NOMO-1 (cell line): ENCODE measurements at regions not wholly inside any gene's neighbourhood (a gene's known extent, or its start where the extent isn't known, plus 50 kb on each side); places are given as distances from the start of the nearest gene placed in this dataset.
A peak's percentile ranks its signal among the peaks of the same experiment; 100 is the strongest.

Experiments used
- DNase-seq, 2 experiments: peaks; one replicate each; lab custom pipeline; 2025; ENCODE audit not compliant: unreplicated experiment in 2 of 2; lab: John Stamatoyannopoulos, UW

GRCh38 chr18:78722386-78722785 is 257.2 kb upstream of the SALL3 start:
- DNase-seq: no peak

- no peak for DNase-seq
These were observed 256.5 kb upstream of the SALL3 start for GRCh38 chr18:78722929-78723710.

- DNase-seq: no peak
These were observed 255.3 kb upstream of the SALL3 start for GRCh38 chr18:78724214-78724914.

DNA sequence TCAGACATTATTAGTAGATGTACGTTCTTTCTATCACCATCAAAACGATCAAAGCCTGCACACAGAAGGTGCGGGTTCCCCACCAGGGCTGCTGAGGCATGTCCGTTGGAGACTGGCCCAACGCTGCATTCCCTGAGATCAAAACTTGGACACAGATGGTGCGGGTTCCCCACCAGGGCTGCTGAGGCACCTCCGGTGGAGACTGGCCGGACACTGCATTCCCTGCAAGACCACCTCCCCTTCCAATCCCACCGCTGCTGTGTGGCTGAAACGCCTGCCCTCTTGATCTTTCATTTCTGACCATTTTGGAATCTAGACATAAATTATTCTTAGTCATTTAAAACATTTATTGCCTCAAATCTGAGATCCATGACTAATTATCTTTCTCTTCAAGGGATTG is 254.2 kb upstream of the SALL3 start:
- DNase-seq: no peak

- no peak for DNase-seq
These were observed 253.1 kb upstream of the SALL3 start for GRCh38 chr18:78726326-78727056.

GRCh38 chr18:78727057-78727739 is 252.4 kb upstream of the SALL3 start:
- no peak for DNase-seq

- DNase-seq: no peak
These were observed 251.5 kb upstream of the SALL3 start for GRCh38 chr18:78727877-78728783.

GRCh38 chr18:78728784-78729467 is 250.7 kb upstream of the SALL3 start:
- no peak for DNase-seq

DNA sequence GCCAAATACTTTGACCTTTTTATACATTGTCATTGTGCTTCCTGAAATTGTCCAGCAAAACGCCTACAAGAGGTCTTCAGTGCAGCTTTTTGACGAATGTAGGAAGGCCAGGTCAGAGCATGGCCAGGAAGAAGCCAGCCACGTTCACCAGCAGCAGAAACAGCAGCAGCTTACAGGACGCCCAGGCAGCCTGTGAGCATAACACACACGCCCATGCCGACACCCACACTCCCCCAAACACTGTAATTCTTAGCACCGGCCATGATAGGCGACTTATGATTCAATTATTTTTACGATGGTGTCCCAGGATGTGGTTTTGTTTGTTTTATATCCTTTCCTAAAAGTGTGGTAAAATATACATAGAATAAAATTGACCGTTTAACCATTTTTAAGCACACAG is 249.1 kb upstream of the SALL3 start:
- peak; percentile 32 to 41 for DNase-seq

GRCh38 chr18:78731016-78731397 is 248.6 kb upstream of the SALL3 start:
- DNase-seq: no peak

DNA sequence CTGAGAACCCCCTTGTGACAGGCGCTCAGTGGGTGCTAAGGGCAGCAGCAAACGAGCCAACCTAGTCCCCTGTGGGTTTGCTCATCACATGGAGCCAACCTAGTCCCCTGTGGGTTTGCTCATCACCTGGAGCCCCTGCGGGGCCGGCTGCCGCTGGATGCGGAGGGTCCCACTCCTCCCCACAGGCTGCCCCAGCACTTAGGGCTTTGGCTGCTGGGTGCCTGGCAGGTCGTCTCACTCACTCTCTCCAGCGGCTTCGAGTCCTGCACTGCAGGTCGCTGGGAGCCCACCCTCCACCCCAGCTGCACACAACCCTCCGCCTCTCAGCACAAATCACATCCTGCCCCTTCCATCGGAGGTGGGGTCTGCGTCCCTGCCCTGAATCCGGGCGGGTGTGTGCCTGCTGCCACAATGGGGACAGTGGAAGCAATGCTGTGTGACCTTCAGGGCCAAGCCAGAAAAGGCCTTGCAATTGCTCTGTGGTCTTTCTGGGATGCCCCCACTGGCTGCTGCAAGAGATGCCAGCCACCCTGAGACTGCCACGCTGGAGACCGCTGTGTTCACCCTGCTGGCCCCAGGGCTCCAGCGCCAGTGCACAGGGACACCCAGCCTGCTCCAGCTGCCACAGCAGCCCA is 248.1 kb upstream of the SALL3 start:
- no peak for DNase-seq

DNA sequence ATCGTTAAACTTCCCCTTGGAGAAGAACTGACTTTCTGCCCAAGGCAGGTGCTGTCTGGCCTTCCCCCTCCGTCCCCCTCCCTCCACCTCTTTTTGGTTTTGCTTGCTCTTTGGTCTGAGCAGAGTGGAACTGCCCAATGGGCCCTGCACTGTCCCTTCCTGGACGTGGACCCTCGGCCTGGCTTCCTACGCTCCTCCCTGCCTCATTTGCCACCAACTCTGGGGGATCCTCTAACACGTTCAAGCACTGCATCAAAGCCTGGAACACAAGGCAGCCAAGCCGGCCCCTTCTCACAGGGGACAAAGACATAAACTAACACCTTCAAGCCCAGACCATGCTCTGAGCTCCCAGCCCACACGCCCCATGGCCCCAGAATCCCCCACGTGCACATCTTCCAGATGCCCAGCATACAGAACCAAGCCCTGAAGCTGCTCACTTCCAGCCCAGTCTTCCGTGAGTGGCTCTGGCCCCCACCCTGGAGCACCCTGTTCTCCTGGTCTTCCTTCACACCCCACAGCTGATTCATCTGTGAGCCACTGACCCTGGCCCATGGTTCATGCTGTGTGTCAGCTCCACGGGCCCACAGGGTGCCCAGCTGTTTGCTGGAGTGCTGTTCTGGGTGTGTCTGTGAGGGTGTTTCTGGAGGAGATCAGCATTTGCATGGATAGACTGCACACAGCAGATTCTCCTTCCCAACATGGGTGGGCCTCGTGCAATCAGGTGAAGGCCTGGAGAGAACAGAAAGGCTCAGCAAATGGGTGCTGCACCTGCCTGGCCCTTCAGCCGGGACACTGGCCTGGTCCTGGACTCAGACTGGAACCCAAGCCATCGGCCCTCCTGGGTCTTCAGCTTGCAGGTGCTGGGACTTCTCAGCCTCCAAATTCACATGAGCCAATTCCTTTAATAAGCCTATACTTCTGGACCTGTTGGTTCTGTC is 247.1 kb upstream of the SALL3 start:
- no peak for DNase-seq

DNA sequence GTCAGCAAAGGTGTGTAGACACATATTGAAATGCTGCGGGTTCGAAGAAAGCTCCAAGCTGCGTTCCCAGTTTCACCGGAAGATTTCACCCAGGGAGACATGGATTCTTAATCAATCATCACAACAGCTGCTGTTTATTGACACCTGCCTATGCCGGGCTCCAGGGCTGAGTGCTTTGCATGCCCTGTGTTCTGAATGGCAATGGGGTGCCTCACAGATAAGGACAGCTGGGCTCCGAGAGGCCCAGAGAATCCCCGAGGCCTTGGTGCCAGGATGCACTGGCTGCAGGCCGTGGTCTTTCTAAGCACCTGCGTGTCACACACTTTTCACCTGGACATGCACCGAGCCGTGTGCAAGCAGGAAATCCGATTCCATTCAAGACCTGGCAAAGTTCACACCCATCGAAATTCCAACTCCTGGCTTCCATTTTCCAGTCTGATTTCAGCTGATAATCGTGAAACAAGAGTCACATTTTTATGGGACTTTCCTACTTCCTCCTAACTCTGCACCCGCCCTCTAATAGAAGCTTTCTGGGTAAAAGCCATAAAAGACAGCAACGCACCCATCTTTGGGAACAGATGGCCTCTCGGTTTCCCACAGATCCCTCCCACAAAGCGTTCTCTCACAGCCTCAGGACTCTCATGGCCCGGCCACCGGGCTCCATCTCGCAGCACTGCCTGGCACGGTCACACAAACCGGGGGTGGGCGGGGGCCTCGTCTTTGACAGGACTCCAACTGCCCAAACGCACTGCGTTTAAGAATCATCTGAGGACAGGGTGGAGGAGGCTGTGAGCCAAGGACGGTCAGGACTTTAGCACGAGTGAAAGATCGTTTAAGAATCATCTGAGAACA is 245.6 kb upstream of the SALL3 start:
- no peak for DNase-seq

DNA sequence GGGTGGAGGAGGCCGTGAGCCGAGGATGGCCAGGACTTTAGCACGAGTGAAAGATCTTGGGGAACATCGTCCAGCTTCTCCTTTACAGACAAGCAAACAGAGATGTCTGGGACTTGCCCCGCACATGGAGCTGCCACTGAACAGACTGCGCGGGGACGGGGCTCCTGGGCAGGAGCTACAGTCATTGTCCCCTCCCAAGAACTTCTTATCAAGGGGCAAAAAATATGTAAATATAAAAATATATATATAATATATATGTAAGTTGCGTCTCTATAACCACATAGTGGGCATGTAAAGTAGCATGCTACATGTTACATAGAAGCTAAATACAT is 245.0 kb upstream of the SALL3 start:
- no peak for DNase-seq

GRCh38 chr18:78735131-78736014 is 244.2 kb upstream of the SALL3 start:
- no peak for DNase-seq

DNA sequence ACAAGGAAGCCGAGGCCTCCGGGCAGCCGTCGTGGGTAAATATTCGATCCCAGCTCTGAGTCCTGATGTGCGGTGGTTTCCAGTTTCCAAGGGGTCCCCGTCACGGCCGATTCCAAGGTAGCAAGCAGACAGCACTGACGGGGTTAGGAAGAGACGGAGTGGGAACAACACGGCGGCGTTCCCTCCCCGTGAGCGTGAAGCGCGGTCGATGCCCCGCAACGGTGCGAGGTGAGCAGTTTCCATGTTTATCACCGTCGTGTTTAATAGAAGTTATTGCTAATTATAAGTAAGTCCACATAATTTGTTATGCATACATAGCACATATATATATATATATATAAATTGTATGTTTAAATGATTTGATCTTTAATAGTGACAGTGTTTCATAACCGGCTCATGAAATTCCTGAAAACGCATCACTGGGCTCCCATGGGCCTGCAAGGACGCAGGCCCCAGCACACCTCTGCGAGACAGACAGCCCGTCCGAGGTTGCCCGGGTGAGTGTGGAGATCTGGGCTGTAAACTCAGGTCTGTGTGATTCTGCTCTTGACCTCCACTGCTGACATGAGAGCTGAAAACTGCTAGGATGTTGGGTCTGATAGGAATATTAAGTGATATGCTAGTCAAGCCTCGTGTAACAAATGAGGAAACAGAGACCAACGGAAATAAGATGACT is 243.5 kb upstream of the SALL3 start:
- no peak for DNase-seq
